H1 (cell line): ENCODE measurements at regions not wholly inside any gene's neighbourhood (a gene's known extent, or its start where the extent isn't known, plus 50 kb on each side); places are given as distances from the start of the nearest gene placed in this dataset.

Experiments used
- CTCF ChIA-PET: fragments of 300-600 bp; sonication (Branson Sonifier 250); formaldehyde crosslinking; loops from one replicate; lab custom pipeline; 2021; ENCODE audit not compliant: partially characterized antibody; lab: Charles Lee
- POLR2A ChIA-PET: fragments of 300-600 bp; sonication (Branson Sonifier 250); formaldehyde crosslinking; loops from one replicate; lab custom pipeline; 2021; ENCODE audit warnings: inconsistent platforms; ENCODE audit not compliant: partially characterized antibody; lab: Charles Lee
- DNase-seq, 2 experiments: peaks; one replicate each; pipeline versions ENCODE4 v3.0.0 to v3.0.0-alpha.2; 2010 to 2022; ENCODE audit warnings: low spot score in 2 of 2, low read depth in 1 of 2, mixed read lengths in 1 of 2
- FAIRE-seq: peaks from 2 replicates; lab custom pipeline; 2011; peaks lifted over from hg19 to GRCh38; lab: Jason Lieb, UNC
- H2AFZ ChIP-seq: 2 replicates; pipeline ENCODE4 v1.8.1; 2012; ENCODE audit warnings: low read length, inconsistent platforms
- H2AK5ac ChIP-seq: 2 replicates; pipeline ENCODE4 v1.6.1; 2013; ENCODE audit warnings: low read depth, low read length
- H2BK120ac ChIP-seq: replicated peaks from 2 replicates; pipeline ENCODE3; 2013; ENCODE audit warnings: low read depth, low read length, inconsistent platforms
- H2BK12ac ChIP-seq: 2 replicates; pipeline ENCODE4 v1.6.1; 2013; ENCODE audit warnings: low read depth, low read length
- H2BK15ac ChIP-seq: 2 replicates; pipeline ENCODE4 v1.6.1; 2013; ENCODE audit warnings: low read length
- H2BK20ac ChIP-seq: 2 replicates; pipeline ENCODE4 v1.6.1; 2013; ENCODE audit warnings: low read length
- H2BK5ac ChIP-seq: 2 replicates; pipeline ENCODE4 v1.6.1; 2013; ENCODE audit warnings: low read depth, low read length
- H3K14ac ChIP-seq: 2 replicates; pipeline ENCODE4 v1.6.1; 2013; ENCODE audit warnings: inconsistent platforms; ENCODE audit not compliant: insufficient read length
- H3K18ac ChIP-seq: 2 replicates; pipeline ENCODE4 v1.6.1; 2013; ENCODE audit warnings: low read length; ENCODE audit errors: extremely low read depth
- H3K23ac ChIP-seq: 2 replicates; pipeline ENCODE4 v1.6.1; 2013; ENCODE audit warnings: inconsistent platforms; ENCODE audit not compliant: insufficient read length
- H3K23me2 ChIP-seq: 2 replicates; pipeline ENCODE4 v1.6.1; 2013; ENCODE audit warnings: low read depth, low read length
- H3K27ac ChIP-seq: 2 replicates; pipeline ENCODE4 v1.6.1; 2011; ENCODE audit warnings: low read depth, low read length, inconsistent platforms
- H3K27me3 ChIP-seq, 4 experiments: replicated peaks in 1 of 4; 1 replicate in 1 of 4; 2 replicates in 3 of 4; pipeline versions ENCODE4 v1.6.1 to v1.8.1; 2011 to 2013; ENCODE audit warnings: low read length in 3 of 4, mild to moderate bottlenecking in 3 of 4, inconsistent platforms in 2 of 4, mixed read lengths in 2 of 4, moderate library complexity in 1 of 4; ENCODE audit not compliant: control insufficient read depth in 3 of 4, insufficient read depth in 3 of 4; ENCODE audit errors: extremely low read depth in 1 of 4
- H3K36me3 ChIP-seq, 4 experiments: 2 replicates each; pipeline versions ENCODE4 v1.6.1 to v1.8.1; 2011 to 2013; ENCODE audit warnings: mild to moderate bottlenecking in 4 of 4, low read length in 3 of 4, moderate library complexity in 2 of 4, control low read depth in 1 of 4, inconsistent platforms in 1 of 4; ENCODE audit not compliant: insufficient read depth in 4 of 4, control insufficient read depth in 2 of 4
- H3K4ac ChIP-seq: replicated peaks from 2 replicates; pipeline ENCODE3; 2013; ENCODE audit warnings: low read length, low read depth, mixed read lengths, inconsistent platforms; ENCODE audit not compliant: insufficient read length
- H3K4me1 ChIP-seq, 4 experiments: replicated peaks in 1 of 4; 1 replicate in 1 of 4; 2 replicates in 3 of 4; pipeline versions ENCODE4 v1.6.1 to v1.8.1; 2011 to 2013; ENCODE audit warnings: low read length in 3 of 4, inconsistent platforms in 2 of 4, mixed read lengths in 1 of 4; ENCODE audit not compliant: insufficient read depth in 4 of 4, control insufficient read depth in 3 of 4
- H3K4me2 ChIP-seq, 2 experiments: 2 replicates each; pipeline versions ENCODE4 v1.6.1 to v1.8.1; 2011 to 2013; ENCODE audit warnings: low read depth in 2 of 2, low read length in 2 of 2, control low read depth in 1 of 2, inconsistent platforms in 1 of 2, mild to moderate bottlenecking in 1 of 2; ENCODE audit not compliant: insufficient read depth in 1 of 2
- H3K4me3 ChIP-seq, 4 experiments: fragments of 200-600, 300-600 bp in 1 of 4; sonication (generic), shearing (Covaris generic), sonication (Bioruptor Twin) in 1 of 4; 2 replicates each; pipeline versions ENCODE4 v1.5.1 to v1.8.1; 2011 to 2016; ENCODE audit warnings: low read length in 4 of 4, low read depth in 3 of 4, control low read depth in 2 of 4, inconsistent platforms in 2 of 4, mild to moderate bottlenecking in 2 of 4, mixed read lengths in 1 of 4, moderate library complexity in 1 of 4; ENCODE audit not compliant: insufficient read depth in 2 of 4; ENCODE audit errors: extremely low read depth in 1 of 4
- H3K56ac ChIP-seq: replicated peaks from 2 replicates; pipeline ENCODE3; 2013; ENCODE audit warnings: low read depth, mild to moderate bottlenecking, mixed read lengths, low read length, inconsistent platforms; ENCODE audit not compliant: insufficient read length
- H3K79me1 ChIP-seq: 2 replicates; pipeline ENCODE4 v1.6.1; 2013; ENCODE audit warnings: low read depth, low read length, control low read depth
- H3K79me2 ChIP-seq, 2 experiments: 2 replicates each; pipeline versions ENCODE4 v1.6.1 to v1.8.1; 2012 to 2013; ENCODE audit warnings: low read length in 2 of 2, mild to moderate bottlenecking in 2 of 2, inconsistent platforms in 1 of 2; ENCODE audit not compliant: insufficient read depth in 2 of 2, control insufficient read depth in 1 of 2
- H3K9ac ChIP-seq, 4 experiments: replicated peaks in 1 of 4; 1 replicate in 1 of 4; 2 replicates in 3 of 4; pipeline versions ENCODE4 v1.6.1 to v1.8.1; 2011 to 2013; ENCODE audit warnings: low read depth in 3 of 4, low read length in 3 of 4, control low read depth in 2 of 4, mild to moderate bottlenecking in 2 of 4, moderate library complexity in 2 of 4, inconsistent platforms in 1 of 4; ENCODE audit errors: extremely low read depth in 1 of 4
- H3K9me3 ChIP-seq, 2 experiments: 2 replicates each; pipeline versions ENCODE4 v1.6.1 to v1.8.1; 2012 to 2013; ENCODE audit warnings: mild to moderate bottlenecking in 2 of 2, moderate library complexity in 2 of 2, control low read depth in 1 of 2, inconsistent platforms in 1 of 2, low read depth in 1 of 2, low read length in 1 of 2, mixed read lengths in 1 of 2; ENCODE audit not compliant: insufficient read depth in 2 of 2
- H4K20me1 ChIP-seq, 2 experiments: replicated peaks in 1 of 2; 2 replicates each; pipeline versions ENCODE3 to v1.8.1; 2011 to 2013; ENCODE audit warnings: inconsistent platforms in 2 of 2, low read length in 2 of 2, mild to moderate bottlenecking in 1 of 2; ENCODE audit not compliant: insufficient read depth in 2 of 2, control insufficient read depth in 1 of 2
- H4K5ac ChIP-seq: 2 replicates; pipeline ENCODE4 v1.6.1; 2013; ENCODE audit warnings: low read length, low read depth, mixed read lengths, inconsistent platforms; ENCODE audit not compliant: insufficient read length
- H4K8ac ChIP-seq: 2 replicates; pipeline ENCODE4 v1.8.0; 2013; ENCODE audit warnings: mild to moderate bottlenecking, moderate library complexity, low read length, inconsistent platforms; ENCODE audit not compliant: insufficient read depth; ENCODE audit errors: extremely low read depth
- H4K91ac ChIP-seq: replicated peaks from 2 replicates; pipeline ENCODE3; 2013; ENCODE audit warnings: low read length, mixed read lengths, inconsistent platforms; ENCODE audit not compliant: insufficient read length
- BACH1 ChIP-seq: IDR thresholded peaks from 2 replicates; pipeline ENCODE4 v1.6.1; 2012; ENCODE audit warnings: low read length, improper control_type of control experiment
- BRCA1 ChIP-seq: IDR thresholded peaks from 2 replicates; pipeline ENCODE4 v1.6.1; 2012; ENCODE audit warnings: low read depth, low read length, improper control_type of control experiment
- CHD1 ChIP-seq: IDR thresholded peaks from 2 replicates; pipeline ENCODE4 v1.6.1; 2012; ENCODE audit warnings: low read depth, low read length, improper control_type of control experiment
- GABPA ChIP-seq: IDR thresholded peaks from 2 replicates; pipeline ENCODE4 v1.6.1; 2011; ENCODE audit warnings: mild to moderate bottlenecking, low read length, moderate library complexity, borderline replicate concordance; ENCODE audit not compliant: insufficient read depth
- HDAC2 ChIP-seq, 2 experiments: fragments of 300-600 bp in 1 of 2; sonication (generic) in 1 of 2; IDR thresholded peaks; 2 replicates each; pipeline ENCODE4 v1.6.1; 2011 to 2012; ENCODE audit warnings: low read depth in 2 of 2, low read length in 2 of 2, mild to moderate bottlenecking in 2 of 2, moderate library complexity in 2 of 2, borderline replicate concordance in 1 of 2, inconsistent platforms in 1 of 2
- NRF1 ChIP-seq: IDR thresholded peaks from 2 replicates; pipeline ENCODE4 v1.6.1; 2011; ENCODE audit warnings: mild to moderate bottlenecking, low read depth, low read length, improper control_type of control experiment
- SRF ChIP-seq: IDR thresholded peaks from 2 replicates; pipeline ENCODE4 v1.6.1; 2011; ENCODE audit warnings: mild to moderate bottlenecking, low read depth, low read length, moderate library complexity
- USF2 ChIP-seq: IDR thresholded peaks from 2 replicates; pipeline ENCODE4 v1.6.1; 2011; ENCODE audit warnings: low read length, improper control_type of control experiment
- WGBS, 2 experiments: shearing (Covaris generic) in 1 of 2; methylation state at CpG; one replicate each; pipeline versions ENCODE4 v1.1.6 to v1.1.7; 2013 to 2015; ENCODE audit warnings: low lambda C conversion rate in 2 of 2, mixed read lengths in 2 of 2, inconsistent platforms in 1 of 2, low coverage in 1 of 2, missing lambda C conversion rate in 1 of 2; ENCODE audit not compliant: insufficient replicate concordance in 2 of 2, insufficient coverage in 1 of 2, insufficient read length in 1 of 2; ENCODE audit errors: extremely low coverage in 1 of 2, missing lambda C conversion rate in 1 of 2; 5-methylcytosine and 5-hydroxymethylcytosine counted together
- TF ChIP-seq, protein P1 (sequence below), 3 experiments: IDR thresholded peaks; 1 replicate in 2 of 3; 2 replicates in 1 of 3; pipeline versions ENCODE4 v1.5.1 to v1.6.1; 2011; ENCODE audit warnings: low read length in 3 of 3, mild to moderate bottlenecking in 3 of 3, inconsistent platforms in 2 of 3, low read depth in 1 of 3, moderate library complexity in 1 of 3; ENCODE audit not compliant: insufficient read depth in 1 of 3; ENCODE audit errors: control extremely low read depth in 1 of 3

GRCh38 chr3:43883729-43884396 lies 193.1 kb downstream of the ABHD5 start:
- Histone ChIP-seq H3K9ac (no peak overlapping the region), H4K91ac (no peak overlapping the region), H3K4me3 (no peak overlapping the region), H2BK12ac (no peak overlapping the region), H4K5ac (no peak overlapping the region), H2AK5ac (no peak overlapping the region), H2BK120ac (no peak overlapping the region), H4K20me1 (no peaks in the 10 kb centered on the region), H3K23me2 (no peaks in the 10 kb centered on the region), H3K79me1 (no peaks in the 10 kb centered on the region; the same call in 1 of the 2 replicates), H3K4me2 (no peak overlapping the region), H2AFZ (no peak overlapping the region), H2BK5ac (no peak overlapping the region), H3K56ac (no peak overlapping the region), H3K79me2 (no peaks in the 10 kb centered on the region), H4K8ac (no peak overlapping the region), H3K18ac (no peak overlapping the region), H3K23ac (no peak overlapping the region), H3K9me3 (no peaks in the 10 kb centered on the region), H2BK15ac (no peak overlapping the region), H3K4me1 (peaks cover 2 to 8% (median 6%) of the 10 kb centered on the region in 4 experiments), H3K27me3 (no peaks in the 10 kb centered on the region; a peak in 1 of 7 replicates), H2BK20ac (no peak overlapping the region), H3K36me3 (no peaks in the 10 kb centered on the region), H3K14ac (no peak overlapping the region), H3K4ac (no peak overlapping the region), H3K27ac (no peak overlapping the region)
- DNase-seq (no peak), FAIRE-seq (no peak)
- CTCF ChIA-PET = interaction anchor here (0.7 to 1.5 kb wide), 2 partner anchors 9 kb away, joined by 4 read pairs; no protein-coding TSS in a partner anchor
- POLR2A ChIA-PET = no interaction called here
- WGBS, 2 experiments = 86% methylated on average over 10 of the region's 10 CpGs; no CpG with 5 or more reads in 1 of the 2 experiments
- TF ChIP-seq BACH1 (no peak), USF2 (no peak), NRF1 (no peak), SRF (no peak), HDAC2 (IDR thresholded peaks at IDR 0.05; ENCODE audit: borderline replicate concordance in 1 of 2, low read depth in 2 of 2, low read length in 2 of 2) (no peak), BRCA1 (no peak), CHD1 (no peak), GABPA (no peak)
- TF ChIP-seq, protein P1, sequence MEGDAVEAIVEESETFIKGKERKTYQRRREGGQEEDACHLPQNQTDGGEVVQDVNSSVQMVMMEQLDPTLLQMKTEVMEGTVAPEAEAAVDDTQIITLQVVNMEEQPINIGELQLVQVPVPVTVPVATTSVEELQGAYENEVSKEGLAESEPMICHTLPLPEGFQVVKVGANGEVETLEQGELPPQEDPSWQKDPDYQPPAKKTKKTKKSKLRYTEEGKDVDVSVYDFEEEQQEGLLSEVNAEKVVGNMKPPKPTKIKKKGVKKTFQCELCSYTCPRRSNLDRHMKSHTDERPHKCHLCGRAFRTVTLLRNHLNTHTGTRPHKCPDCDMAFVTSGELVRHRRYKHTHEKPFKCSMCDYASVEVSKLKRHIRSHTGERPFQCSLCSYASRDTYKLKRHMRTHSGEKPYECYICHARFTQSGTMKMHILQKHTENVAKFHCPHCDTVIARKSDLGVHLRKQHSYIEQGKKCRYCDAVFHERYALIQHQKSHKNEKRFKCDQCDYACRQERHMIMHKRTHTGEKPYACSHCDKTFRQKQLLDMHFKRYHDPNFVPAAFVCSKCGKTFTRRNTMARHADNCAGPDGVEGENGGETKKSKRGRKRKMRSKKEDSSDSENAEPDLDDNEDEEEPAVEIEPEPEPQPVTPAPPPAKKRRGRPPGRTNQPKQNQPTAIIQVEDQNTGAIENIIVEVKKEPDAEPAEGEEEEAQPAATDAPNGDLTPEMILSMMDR (IDR thresholded peaks at IDR 0.05; ENCODE audit: control extremely low read depth in 1 of 3, insufficient read depth in 1 of 3, low read depth in 1 of 3, low read length in 3 of 3) = no peak
